Right lobe of liver (tissue), 4 donors: ENCODE measurements at regions not wholly inside any gene's neighbourhood (a gene's known extent, or its start where the extent isn't known, plus 50 kb on each side); places are given as distances from the start of the nearest gene placed in this dataset.

Experiments used
- POLR2A ChIP-seq: fragments of 450-650 bp; IDR thresholded peaks from one replicate; pipeline ENCODE4 v1.6.1; 2017; ENCODE audit warnings: antibody characterized with exemption, mild to moderate bottlenecking
- TF ChIP-seq, protein P1 (sequence below), 4 donors: fragments of 200-600 bp in 3 of 4; fragments of 450-650 bp in 1 of 4; IDR thresholded peaks; one replicate each; pipeline versions ENCODE4 v1.5.1 to v1.8.0; 2016 to 2022; ENCODE audit warnings: antibody characterized with exemption in 4 of 4, mild to moderate bottlenecking in 2 of 4
- donor health status: DM: no; HTN: no; CAD: no.
- donor health status: DM: no; HTN: no; CAD: no.
- donor health status: DM: no; HTN: yes; CAD: no.

DNA sequence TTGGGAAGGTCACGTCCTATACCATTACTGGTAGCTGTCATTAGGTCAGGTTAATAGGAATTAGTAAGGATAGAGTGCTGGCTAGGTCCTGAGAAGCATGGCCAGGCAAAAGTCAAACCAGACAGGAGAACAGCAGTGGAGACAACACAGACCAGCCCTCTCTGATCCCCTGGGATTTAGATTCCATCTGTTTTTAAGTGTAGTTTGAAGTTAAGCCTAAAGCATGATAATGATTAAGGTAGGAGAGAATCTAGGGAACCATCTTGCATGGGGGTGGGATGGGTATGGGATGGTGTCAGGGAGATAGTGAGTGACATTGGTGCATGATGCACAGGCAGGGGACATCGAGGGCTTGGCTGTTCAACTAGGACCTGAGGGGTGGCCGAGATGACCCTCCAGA is 96.6 kb downstream of the MYCN start:
- TF ChIP-seq, protein P1, sequence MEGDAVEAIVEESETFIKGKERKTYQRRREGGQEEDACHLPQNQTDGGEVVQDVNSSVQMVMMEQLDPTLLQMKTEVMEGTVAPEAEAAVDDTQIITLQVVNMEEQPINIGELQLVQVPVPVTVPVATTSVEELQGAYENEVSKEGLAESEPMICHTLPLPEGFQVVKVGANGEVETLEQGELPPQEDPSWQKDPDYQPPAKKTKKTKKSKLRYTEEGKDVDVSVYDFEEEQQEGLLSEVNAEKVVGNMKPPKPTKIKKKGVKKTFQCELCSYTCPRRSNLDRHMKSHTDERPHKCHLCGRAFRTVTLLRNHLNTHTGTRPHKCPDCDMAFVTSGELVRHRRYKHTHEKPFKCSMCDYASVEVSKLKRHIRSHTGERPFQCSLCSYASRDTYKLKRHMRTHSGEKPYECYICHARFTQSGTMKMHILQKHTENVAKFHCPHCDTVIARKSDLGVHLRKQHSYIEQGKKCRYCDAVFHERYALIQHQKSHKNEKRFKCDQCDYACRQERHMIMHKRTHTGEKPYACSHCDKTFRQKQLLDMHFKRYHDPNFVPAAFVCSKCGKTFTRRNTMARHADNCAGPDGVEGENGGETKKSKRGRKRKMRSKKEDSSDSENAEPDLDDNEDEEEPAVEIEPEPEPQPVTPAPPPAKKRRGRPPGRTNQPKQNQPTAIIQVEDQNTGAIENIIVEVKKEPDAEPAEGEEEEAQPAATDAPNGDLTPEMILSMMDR (IDR thresholded peaks at IDR 0.05), result no peak
- no peak for TF ChIP-seq POLR2A
